MM.1S (cell line): ENCODE measurements at regions not wholly inside any gene's neighbourhood (a gene's known extent, or its start where the extent isn't known, plus 50 kb on each side); places are given as distances from the start of the nearest gene placed in this dataset.

Experiments used
- DNase-seq: peaks from one replicate; pipeline ENCODE4 v3.0.0-alpha.2; 2015
- H2AFZ ChIP-seq: fragments of 300-600 bp; sonication (generic); 2 replicates; pipeline ENCODE4 v1.6.0; 2016; ENCODE audit warnings: antibody characterized with exemption, low read length
- H3F3A ChIP-seq: fragments of 300-600 bp; sonication (generic); 2 replicates; pipeline ENCODE4 v1.6.1; 2016; ENCODE audit warnings: mild to moderate bottlenecking, antibody characterized with exemption, low read length, moderate library complexity, mixed read lengths; ENCODE audit not compliant: insufficient read depth
- H3K27ac ChIP-seq: fragments of 300-600 bp; sonication (generic); 2 replicates; pipeline ENCODE4 v1.5.1; 2016; ENCODE audit warnings: mild to moderate bottlenecking, low read length
- H3K27me3 ChIP-seq: fragments of 300-600 bp; sonication (generic); replicated peaks from 2 replicates; pipeline ENCODE4 v1.6.0; 2016; ENCODE audit warnings: low read length; ENCODE audit not compliant: insufficient read depth
- H3K36me3 ChIP-seq: fragments of 300-600 bp; sonication (generic); replicated peaks from 2 replicates; pipeline ENCODE4 v1.6.1; 2016; ENCODE audit warnings: mild to moderate bottlenecking, low read length, mixed read lengths; ENCODE audit not compliant: insufficient read depth
- H3K4me1 ChIP-seq: fragments of 300-600 bp; sonication (generic); 2 replicates; pipeline ENCODE4 v1.6.1; 2016; ENCODE audit warnings: low read length, mixed read lengths
- H3K4me2 ChIP-seq: fragments of 300-600 bp; sonication (generic); 2 replicates; pipeline ENCODE4 v1.6.0; 2016; ENCODE audit warnings: low read depth, low read length
- H3K4me3 ChIP-seq: fragments of 300-600 bp; sonication (generic); 2 replicates; pipeline ENCODE4 v1.5.1; 2016; ENCODE audit warnings: low read length, mixed read lengths
- H3K79me2 ChIP-seq: fragments of 300-600 bp; sonication (generic); 2 replicates; pipeline ENCODE4 v1.6.1; 2016; ENCODE audit warnings: mixed run types, low read length, mixed read lengths
- H3K9ac ChIP-seq: fragments of 300-600 bp; sonication (generic); 2 replicates; pipeline ENCODE4 v1.6.1; 2016; ENCODE audit warnings: low read length, mixed read lengths
- H3K9me2 ChIP-seq: fragments of 300-600 bp; sonication (generic); replicated peaks from 2 replicates; pipeline ENCODE4 v1.6.1; 2016; ENCODE audit warnings: mild to moderate bottlenecking, low read length, mixed read lengths; ENCODE audit not compliant: insufficient read depth
- H3K9me3 ChIP-seq: fragments of 300-600 bp; sonication (generic); replicated peaks from 2 replicates; pipeline ENCODE4 v1.6.1; 2016; ENCODE audit warnings: mild to moderate bottlenecking, low read length, mixed read lengths; ENCODE audit not compliant: insufficient read depth
- H4K20me1 ChIP-seq: fragments of 300-600 bp; sonication (generic); 2 replicates; pipeline ENCODE4 v1.6.1; 2016; ENCODE audit warnings: mild to moderate bottlenecking, low read length, moderate library complexity, mixed read lengths; ENCODE audit not compliant: insufficient read depth
- CTCF ChIP-seq: fragments of 300-600 bp; sonication (generic); IDR thresholded peaks from 2 replicates; pipeline ENCODE4 v1.5.1; 2016; ENCODE audit warnings: antibody characterized with exemption, low read length, mixed read lengths
- EZH2 ChIP-seq: fragments of 300-600 bp; sonication (generic); optimal IDR thresholded peaks from 2 replicates; pipeline ENCODE3; 2017; ENCODE audit warnings: low read depth, mild to moderate bottlenecking, antibody characterized with exemption, low read length, mixed read lengths
- EZH2phosphoT487 ChIP-seq: fragments of 300-600 bp; sonication (generic); IDR thresholded peaks from 2 replicates; pipeline ENCODE4 v1.6.1; 2018; ENCODE audit warnings: antibody characterized with exemption, low read length

GRCh38 chr2:237162959-237163358, 77.3 kb downstream of the COPS8 start:
- no peaks in the 10 kb centered on the region for H3F3A ChIP-seq
- H4K20me1 ChIP-seq: no peaks in the 10 kb centered on the region
- no peak overlapping the region for H3K4me3 ChIP-seq
- no peak for TF ChIP-seq EZH2
- TF ChIP-seq EZH2phosphoT487: no peak
- no peak for TF ChIP-seq CTCF
- H3K9me2 ChIP-seq: no peaks in the 10 kb centered on the region
- H3K27me3 ChIP-seq: no peaks in the 10 kb centered on the region
- peak overlapping the region; percentile 30; the same call in 1 of the 2 replicates for H3K4me2 ChIP-seq
- DNase-seq: peak; percentile 66
- no peak overlapping the region for H3K9ac ChIP-seq
- 0 out of 2 replicates have a peak, but pooled peaks cover 3% of the 10 kb centered on the region for H3K4me1 ChIP-seq
- H3K36me3 ChIP-seq: no peaks in the 10 kb centered on the region
- H3K79me2 ChIP-seq: no peaks in the 10 kb centered on the region
- H3K9me3 ChIP-seq: no peaks in the 10 kb centered on the region
- H3K27ac ChIP-seq: peak overlapping the region; percentile 55; the same call in 1 of the 2 replicates
- peak overlapping the region; percentile 3; the same call in 1 of the 2 replicates for H2AFZ ChIP-seq

- H3K9me3 ChIP-seq: no peaks in the 10 kb centered on the region
- H3K79me2 ChIP-seq: no peaks in the 10 kb centered on the region
- H3K36me3 ChIP-seq: no peaks in the 10 kb centered on the region
- no peak for DNase-seq
- TF ChIP-seq EZH2phosphoT487 (no peak), EZH2 (no peak), CTCF (no peak)
- no peak overlapping the region for H3K9ac ChIP-seq
- H3K4me1 ChIP-seq: 0 out of 2 replicates have a peak, but pooled peaks cover 3% of the 10 kb centered on the region
- H3F3A ChIP-seq: no peaks in the 10 kb centered on the region
- no peaks in the 10 kb centered on the region for H3K9me2 ChIP-seq
- no peak overlapping the region for H2AFZ ChIP-seq
- H3K4me2 ChIP-seq: no peak overlapping the region
- H3K4me3 ChIP-seq: no peak overlapping the region
- no peaks in the 10 kb centered on the region for H3K27me3 ChIP-seq
- H4K20me1 ChIP-seq: no peaks in the 10 kb centered on the region
- no peak overlapping the region for H3K27ac ChIP-seq
Observed at GRCh38 chr2:237164474-237165042, 78.9 kb downstream of the COPS8 start.

- H2AFZ ChIP-seq: no peak overlapping the region
- TF ChIP-seq EZH2phosphoT487 (no peak), CTCF (peak; percentile 31)
- no peak overlapping the region for H3K9ac ChIP-seq
- H3K4me1 ChIP-seq: 0 out of 2 replicates have a peak, but pooled peaks cover 3% of the 10 kb centered on the region
- H3K9me2 ChIP-seq: no peaks in the 10 kb centered on the region
- DNase-seq: no peak
- no peak overlapping the region for H3K27ac ChIP-seq
- H4K20me1 ChIP-seq: no peaks in the 10 kb centered on the region
- H3F3A ChIP-seq: no peaks in the 10 kb centered on the region
- no peaks in the 10 kb centered on the region for H3K79me2 ChIP-seq
- no peaks in the 10 kb centered on the region for H3K9me3 ChIP-seq
- H3K27me3 ChIP-seq: no peaks in the 10 kb centered on the region
- H3K4me3 ChIP-seq: no peak overlapping the region
- no peaks in the 10 kb centered on the region for H3K36me3 ChIP-seq
- no peak overlapping the region for H3K4me2 ChIP-seq
Observed at GRCh38 chr2:237165405-237166276, 80.0 kb downstream of the COPS8 start.
